Fibroblast of lung (primary cell): ENCODE measurements at regions not wholly inside any gene's neighbourhood (a gene's known extent, or its start where the extent isn't known, plus 50 kb on each side); places are given as distances from the start of the nearest gene placed in this dataset.
"Not testable (repeated sequence)": the region's sequence is repeated elsewhere in the genome, so short reads cannot be mapped to it uniquely, and the experiment has no call there.

Source experiments
- DNase-seq, 2 donors: peaks; one replicate each; pipeline versions ENCODE4 v3.0.0 to v3.0.0-alpha.2; 2010; ENCODE audit warnings: low read depth in 2 of 2
- H2AFZ ChIP-seq: 2 replicates; pipeline ENCODE4 v1.5.1; 2012; ENCODE audit warnings: low read length, control low read depth, inconsistent platforms
- H3K27ac ChIP-seq: 2 replicates; pipeline ENCODE4 v1.5.1; 2011; ENCODE audit warnings: low read length, control low read depth; ENCODE audit not compliant: insufficient read depth
- H3K27me3 ChIP-seq: 2 replicates; pipeline ENCODE4 v1.5.1; 2011; ENCODE audit warnings: mild to moderate bottlenecking, low read length; ENCODE audit not compliant: control insufficient read depth, insufficient read depth
- H3K36me3 ChIP-seq: 2 replicates; pipeline ENCODE4 v1.5.1; 2011; ENCODE audit warnings: low read length; ENCODE audit not compliant: control insufficient read depth, insufficient read depth
- H3K4me1 ChIP-seq: 2 replicates; pipeline ENCODE4 v1.5.1; 2011; ENCODE audit warnings: low read length; ENCODE audit not compliant: control insufficient read depth, insufficient read depth; ENCODE audit errors: extremely low read depth
- H3K4me2 ChIP-seq: 2 replicates; pipeline ENCODE4 v1.5.1; 2011; ENCODE audit warnings: low read length, control low read depth; ENCODE audit not compliant: insufficient read depth; ENCODE audit errors: extremely low read depth
- H3K4me3 ChIP-seq, 4 experiments: fragments of 200-600 bp in 1 of 4; sonication (generic) in 1 of 4; replicated peaks in 1 of 4; 2 replicates each; pipeline ENCODE4 v1.5.1; 2011 to 2016; ENCODE audit warnings: low read length in 4 of 4, low read depth in 3 of 4, mild to moderate bottlenecking in 3 of 4, control low read depth in 2 of 4, inconsistent platforms in 1 of 4, mixed read lengths in 1 of 4; ENCODE audit not compliant: insufficient read depth in 1 of 4; ENCODE audit errors: control extremely low read depth in 1 of 4
- H3K79me2 ChIP-seq: 2 replicates; pipeline ENCODE4 v1.5.1; 2012; ENCODE audit warnings: mild to moderate bottlenecking, low read length, inconsistent platforms; ENCODE audit not compliant: control insufficient read depth, insufficient read depth
- H3K9ac ChIP-seq: 2 replicates; pipeline ENCODE4 v1.5.1; 2011; ENCODE audit warnings: mild to moderate bottlenecking, low read length, control low read depth; ENCODE audit not compliant: insufficient read depth
- H3K9me3 ChIP-seq: 2 replicates; pipeline ENCODE4 v1.5.1; 2012; ENCODE audit warnings: low read depth, low read length; ENCODE audit not compliant: control insufficient read depth, insufficient read depth
- H4K20me1 ChIP-seq: 2 replicates; pipeline ENCODE4 v1.5.1; 2011; ENCODE audit warnings: low read length; ENCODE audit not compliant: control insufficient read depth, insufficient read depth; ENCODE audit errors: extremely low read depth
- CTCF ChIP-seq, 2 donors: IDR thresholded peaks in 1 of 2; conservative IDR thresholded peaks in 1 of 2; 1 replicate in 1 of 2; 2 replicates in 1 of 2; pipeline ENCODE4 v1.5.1; 2011 to 2012; ENCODE audit warnings: low read length in 2 of 2, control low read depth in 1 of 2, inconsistent platforms in 1 of 2, low read depth in 1 of 2, mild to moderate bottlenecking in 1 of 2
- EZH2 ChIP-seq: IDR thresholded peaks from 2 replicates; pipeline ENCODE4 v1.5.1; 2012; ENCODE audit warnings: low read length, control low read depth, mild to moderate bottlenecking; ENCODE audit errors: missing control alignments

GRCh38 chr4:19187096-19187495, 1064.6 kb upstream of the SLIT2 start:
- Histone ChIP-seq H3K4me1 (no peaks in the 10 kb centered on the region), H3K27ac (no peak overlapping the region), H2AFZ (no peak overlapping the region), H3K4me3 (no peak overlapping the region), H3K27me3 (no peaks in the 10 kb centered on the region), H3K9ac (no peak overlapping the region), H3K9me3 (no peaks in the 10 kb centered on the region), H3K36me3 (no peaks in the 10 kb centered on the region), H3K79me2 (no peaks in the 10 kb centered on the region), H3K4me2 (no peak overlapping the region), H4K20me1 (no peaks in the 10 kb centered on the region)
- peak; percentile 38 to 45 for DNase-seq
- TF ChIP-seq EZH2 (no peak), CTCF (conservative IDR thresholded peaks at IDR 0.05 in 1 of 2, IDR thresholded peaks at IDR 0.05 in 1 of 2; ENCODE audit: low read depth in 1 of 2, low read length in 2 of 2) (no peak)

DNA sequence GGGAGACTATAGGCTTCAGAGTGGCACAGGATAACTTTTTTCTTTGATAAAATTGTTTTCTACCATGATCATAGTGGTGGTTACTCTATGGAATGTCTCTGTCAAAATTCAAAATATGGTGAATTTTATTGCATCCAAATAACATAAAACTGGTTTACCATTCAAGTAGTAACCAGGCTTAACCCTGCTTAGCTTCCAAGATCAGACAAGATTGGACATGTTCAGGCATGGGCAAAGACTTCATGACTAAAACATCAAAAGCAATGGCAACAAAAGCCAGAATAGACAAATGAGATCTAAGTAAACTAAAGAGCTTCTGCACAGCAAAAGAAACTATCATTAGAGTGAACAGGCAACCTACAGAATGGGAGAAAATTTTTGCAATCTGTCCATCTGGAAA, 1070.1 kb upstream of the SLIT2 start:
- H2AFZ ChIP-seq, H3K27ac ChIP-seq, H3K4me3 ChIP-seq, H3K36me3 ChIP-seq, H3K79me2 ChIP-seq, DNase-seq, H3K4me1 ChIP-seq, H3K27me3 ChIP-seq, H4K20me1 ChIP-seq, H3K4me2 ChIP-seq, H3K9me3 ChIP-seq, H3K9ac ChIP-seq: not testable (repeated sequence)

DNA sequence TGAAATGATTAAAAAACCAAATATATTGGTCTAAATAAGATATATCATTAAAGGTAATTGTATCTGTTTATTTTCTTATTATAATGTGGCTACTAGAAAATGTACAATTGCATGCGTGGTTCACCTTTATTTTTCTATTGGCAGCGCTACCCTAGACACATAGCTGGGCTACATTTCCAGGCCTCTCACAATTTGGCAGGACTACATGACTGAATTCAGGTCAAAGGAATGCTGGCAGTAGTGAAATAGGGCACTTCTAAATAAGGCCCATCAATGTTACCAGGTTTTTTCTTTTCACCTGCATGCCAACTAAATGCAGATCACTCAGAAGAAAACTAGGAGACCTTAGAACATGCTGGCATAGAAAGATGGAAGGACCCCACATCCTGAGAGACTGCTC, 1072.9 kb upstream of the SLIT2 start:
- no peaks in the 10 kb centered on the region for H4K20me1 ChIP-seq
- DNase-seq = peak in 1 of 2 donors; percentile 29
- H3K36me3 ChIP-seq = no peaks in the 10 kb centered on the region
- no peak overlapping the region for H3K4me2 ChIP-seq
- TF ChIP-seq EZH2 (no peak), CTCF (conservative IDR thresholded peaks at IDR 0.05 in 1 of 2, IDR thresholded peaks at IDR 0.05 in 1 of 2; ENCODE audit: low read depth in 1 of 2, low read length in 2 of 2) (no peak)
- H3K27me3 ChIP-seq = no peaks in the 10 kb centered on the region
- H3K9ac ChIP-seq = no peak overlapping the region
- H3K9me3 ChIP-seq = no peaks in the 10 kb centered on the region
- no peak overlapping the region for H3K4me3 ChIP-seq
- H3K27ac ChIP-seq = no peak overlapping the region
- H3K4me1 ChIP-seq = no peaks in the 10 kb centered on the region
- H2AFZ ChIP-seq = no peak overlapping the region
- H3K79me2 ChIP-seq = no peaks in the 10 kb centered on the region
